OCI-LY7 (cell line): ENCODE measurements at regions not wholly inside any gene's neighbourhood (a gene's known extent, or its start where the extent isn't known, plus 50 kb on each side); places are given as distances from the start of the nearest gene placed in this dataset.

Experiments used
- BruUV-seq: library from RNA; stranded (reverse); fragments of 400-500 nt; replicated peaks from 2 replicates; lab custom pipeline; 2021; lab: Mats Ljungman, UMichigan
- CTCF ChIA-PET: fragments of 300-600 bp; sonication (Branson Sonifier 250); formaldehyde crosslinking; loops from one replicate; lab custom pipeline; 2022; ENCODE audit warnings: antibody characterized with exemption; ENCODE audit not compliant: unreplicated experiment; lab: Charles Lee
- POLR2A ChIA-PET: fragments of 300-600 bp; sonication (Branson Sonifier 250); formaldehyde crosslinking; loops from one replicate; lab custom pipeline; 2022; ENCODE audit warnings: antibody characterized with exemption; lab: Charles Lee
- DNase-seq: peaks from one replicate; pipeline ENCODE4 v3.0.0-alpha.2; 2015; ENCODE audit warnings: low spot score
- H2AFZ ChIP-seq: fragments of 200-600 bp; sonication (generic), shearing (Covaris generic); 2 replicates; pipeline ENCODE4 v1.6.1; 2014; ENCODE audit warnings: mild to moderate bottlenecking, antibody characterized with exemption, low read length, moderate library complexity
- H3K27ac ChIP-seq: fragments of 200-600 bp; sonication (generic); 2 replicates; pipeline ENCODE4 v1.5.1; 2014; ENCODE audit warnings: mixed run types, low read depth, mild to moderate bottlenecking, moderate library complexity, low read length, inconsistent platforms; ENCODE audit not compliant: poor library complexity, severe bottlenecking
- H3K36me3 ChIP-seq: fragments of 200-600 bp; sonication (generic); 2 replicates; pipeline ENCODE4 v1.6.1; 2014; ENCODE audit warnings: mild to moderate bottlenecking, antibody characterized with exemption, low read length, moderate library complexity, mixed read lengths; ENCODE audit not compliant: insufficient read depth
- H3K4me1 ChIP-seq: fragments of 200-600 bp; sonication (generic); 2 replicates; pipeline ENCODE4 v1.5.1; 2014; ENCODE audit warnings: mild to moderate bottlenecking, low read length; ENCODE audit not compliant: insufficient read depth, poor library complexity, severe bottlenecking
- H3K4me2 ChIP-seq: fragments of 200-600 bp; sonication (generic); 2 replicates; pipeline ENCODE4 v1.6.1; 2014; ENCODE audit warnings: mild to moderate bottlenecking, low read length
- H3K4me3 ChIP-seq: fragments of 200-600 bp; sonication (generic); 2 replicates; pipeline ENCODE4 v1.5.1; 2014; ENCODE audit warnings: mild to moderate bottlenecking, low read depth, low read length; ENCODE audit not compliant: poor library complexity, severe bottlenecking
- H3K79me2 ChIP-seq: fragments of 200-600 bp; sonication (generic); 2 replicates; pipeline ENCODE4 v1.6.1; 2016; ENCODE audit warnings: low read depth, mild to moderate bottlenecking, low read length, moderate library complexity, mixed read lengths; ENCODE audit not compliant: insufficient read depth
- H3K9me2 ChIP-seq: fragments of 200-600 bp; sonication (generic); 2 replicates; pipeline ENCODE4 v1.6.1; 2016; ENCODE audit warnings: mild to moderate bottlenecking, low read length, mixed read lengths; ENCODE audit not compliant: insufficient read depth
- H3K9me3 ChIP-seq: fragments of 200-600 bp; sonication (generic); 2 replicates; pipeline ENCODE4 v1.6.1; 2014; ENCODE audit warnings: mild to moderate bottlenecking, mixed run types, low read length, mixed read lengths
- H4K20me1 ChIP-seq: fragments of 200-600 bp; sonication (generic); 2 replicates; pipeline ENCODE4 v1.6.1; 2014; ENCODE audit warnings: mild to moderate bottlenecking, antibody characterized with exemption, low read length, moderate library complexity, mixed read lengths; ENCODE audit not compliant: insufficient read depth
- CTCF ChIP-seq: fragments of 200-600 bp; sonication (generic); conservative IDR thresholded peaks from 2 replicates; pipeline ENCODE4 v1.5.1; 2014; ENCODE audit warnings: mild to moderate bottlenecking, antibody characterized with exemption, low read length, moderate library complexity, mixed read lengths
- EZH2phosphoT487 ChIP-seq: fragments of 200-600 bp; sonication (generic); IDR thresholded peaks from 2 replicates; pipeline ENCODE4 v1.6.1; 2018; ENCODE audit warnings: low read depth, borderline replicate concordance, mild to moderate bottlenecking, mixed run types, antibody characterized with exemption, low read length, moderate library complexity, mixed read lengths
- intact Hi-C: fragments of 100-400 bp; cut with micrococcal nuclease; formaldehyde crosslinking; loops from one replicate; pipeline ENCODE4 v1.10.0; 2022; ENCODE audit not compliant: unreplicated experiment

- Histone ChIP-seq H4K20me1 (no peaks in the 10 kb centered on the region), H3K4me1 (no peaks in the 10 kb centered on the region), H3K36me3 (no peaks in the 10 kb centered on the region), H2AFZ (no peak overlapping the region), H3K9me2 (no peaks in the 10 kb centered on the region), H3K27ac (no peak overlapping the region), H3K4me3 (no peak overlapping the region), H3K4me2 (no peak overlapping the region), H3K79me2 (no peaks in the 10 kb centered on the region), H3K9me3 (no peaks in the 10 kb centered on the region)
- POLR2A ChIA-PET: no interaction called here
- intact Hi-C loops: no loop called here
- TF ChIP-seq CTCF (no peak), EZH2phosphoT487 (no peak)
- BruUV-seq: no TSS peak
- CTCF ChIA-PET: no interaction called here
- no peak for DNase-seq
Observed at GRCh38 chr1:29593601-29594382, 357.5 kb downstream of the PTPRU start.

- no peaks in the 10 kb centered on the region for H4K20me1 ChIP-seq
- CTCF ChIA-PET: no interaction called here
Observed at GRCh38 chr1:29592731-29593130, 356.4 kb downstream of the PTPRU start.

More at GRCh38 chr1:29592731-29593130, 356.4 kb downstream of the PTPRU start:
- no peak for DNase-seq
- Histone ChIP-seq H3K9me2 (no peaks in the 10 kb centered on the region), H2AFZ (no peak overlapping the region), H3K4me3 (no peak overlapping the region), H3K9me3 (no peaks in the 10 kb centered on the region), H3K79me2 (no peaks in the 10 kb centered on the region), H3K27ac (no peak overlapping the region), H3K4me1 (no peaks in the 10 kb centered on the region), H3K4me2 (no peak overlapping the region), H3K36me3 (no peaks in the 10 kb centered on the region)
- POLR2A ChIA-PET: no interaction called here
- intact Hi-C loops: no loop called here
- TF ChIP-seq EZH2phosphoT487: no peak
- no peak for TF ChIP-seq CTCF
- no TSS peak for BruUV-seq
